GM18499 (cell line): ENCODE measurements at regions not wholly inside any gene's neighbourhood (a gene's known extent, or its start where the extent isn't known, plus 50 kb on each side); places are given as distances from the start of the nearest gene placed in this dataset.

Experiments used
- ATAC-seq: cut with Tn5 transposase; IDR thresholded peaks from one replicate; pipeline ENCODE4 v1.9.1; 2021; ENCODE audit warnings: moderate number of reproducible peaks; ENCODE audit not compliant: insufficient read depth, unreplicated experiment

DNA sequence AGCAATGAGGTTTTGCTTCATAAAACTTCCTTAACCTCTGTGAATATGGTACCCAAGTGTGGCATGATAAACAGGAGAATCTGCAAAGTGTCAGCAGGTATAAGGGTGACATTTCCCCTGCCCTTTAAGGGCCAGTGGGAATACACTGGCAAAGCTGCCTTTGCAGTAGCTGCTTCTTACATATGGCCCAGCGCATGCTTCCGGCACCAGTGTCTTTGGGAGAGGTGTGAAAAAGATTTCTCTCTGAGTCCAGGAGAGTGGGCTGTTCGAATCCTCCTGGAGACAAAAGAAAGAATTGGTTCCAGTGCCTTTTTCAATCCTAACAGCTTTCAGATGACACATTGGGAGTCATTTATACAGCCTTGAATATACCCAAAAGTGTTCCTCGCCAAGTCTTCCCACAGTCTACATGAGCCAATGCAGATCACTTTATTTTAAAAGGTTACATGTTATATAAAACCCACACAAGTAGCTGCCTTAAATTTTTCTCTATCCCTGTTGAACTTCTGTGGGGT is 437.7 kb downstream of the PRKD1 start:
- no peak for ATAC-seq

- ATAC-seq, result no peak
Observed at GRCh38 chr14:29493849-29494248, 433.8 kb downstream of the PRKD1 start.

GRCh38 chr14:29494312-29494711 is 433.3 kb downstream of the PRKD1 start:
- ATAC-seq, result no peak

GRCh38 chr14:29503903-29504302 is 423.7 kb downstream of the PRKD1 start:
- ATAC-seq, result no peak

DNA sequence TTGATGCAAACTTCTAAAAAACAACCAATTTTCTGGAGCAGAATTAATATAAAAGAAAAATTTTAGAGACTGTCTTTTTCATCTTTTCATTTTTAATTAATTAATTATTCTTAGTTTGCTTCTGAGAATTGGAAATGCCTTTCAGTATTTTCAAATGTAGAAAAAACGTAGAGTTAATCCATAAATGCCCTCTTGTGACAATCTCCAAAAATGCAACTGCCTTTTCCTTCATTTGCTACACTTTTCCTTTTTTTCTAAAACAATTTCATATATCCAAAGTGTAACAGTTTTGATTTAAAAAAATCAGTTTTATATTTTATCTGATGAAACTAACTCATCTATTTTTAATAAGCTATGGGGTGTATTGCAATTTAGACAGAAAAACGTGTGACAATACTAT is 409.3 kb downstream of the PRKD1 start:
- no peak for ATAC-seq

DNA sequence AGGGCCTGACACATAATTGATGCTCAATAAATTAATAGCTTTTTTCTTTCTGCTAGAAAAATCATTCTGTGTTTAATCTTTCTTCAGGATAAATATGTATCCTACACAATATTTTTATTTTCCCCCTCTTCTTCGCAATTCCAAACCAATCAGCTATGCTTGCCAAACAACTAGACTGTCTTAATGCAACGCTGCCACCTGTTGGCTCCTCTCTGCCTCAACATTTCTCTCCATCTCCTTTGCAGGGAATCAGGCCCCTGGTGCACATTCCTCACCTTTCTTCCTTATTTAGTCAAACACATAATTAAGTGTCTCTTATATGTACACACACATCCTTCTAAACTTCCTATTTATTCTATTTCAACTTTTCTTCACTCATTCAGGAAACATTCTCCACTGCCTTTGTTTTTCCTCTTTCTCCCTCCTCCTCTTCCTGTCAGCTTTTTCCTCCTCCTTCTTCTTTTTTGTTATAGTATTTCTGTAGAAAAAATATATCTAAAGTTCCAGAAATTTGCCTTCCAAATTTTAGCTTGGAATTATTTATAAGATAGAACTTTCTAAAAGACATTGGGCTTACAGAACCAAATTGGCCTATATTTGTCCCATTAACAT is 406.0 kb downstream of the PRKD1 start:
- ATAC-seq, result no peak
